ENCODE measurements at regions not wholly inside any gene's neighbourhood (a gene's known extent, or its start where the extent isn't known, plus 50 kb on each side); places are given as distances from the start of the nearest gene placed in this dataset.
"Not testable (repeated sequence)": the region's sequence is repeated elsewhere in the genome, so short reads cannot be mapped to it uniquely, and the experiment has no call there.

GRCh38 chr1:118317842-118318614 lies 133.0 kb upstream of the SPAG17 start:
- Mint-ChIP-seq H3K27ac (no peak overlapping the region), H3K4me3 (no peak overlapping the region), H3K36me3 (ENCODE audit: low read depth) (no peaks in the 10 kb centered on the region), H3K4me1 (ENCODE audit: low read depth) (no peaks in the 10 kb centered on the region), H3K27me3 (no peaks in the 10 kb centered on the region), H3K9me3 (peaks cover 3% of the 10 kb centered on the region)
- DNase-seq: no peak

GRCh38 chr1:118306851-118307250 lies 121.8 kb upstream of the SPAG17 start:
- Mint-ChIP-seq H3K36me3 (ENCODE audit: low read depth) (no peaks in the 10 kb centered on the region), H3K9me3 (no peaks in the 10 kb centered on the region), H3K4me1 (ENCODE audit: low read depth) (no peaks in the 10 kb centered on the region), H3K27ac (no peak overlapping the region), H3K4me3 (no peak overlapping the region), H3K27me3 (no peaks in the 10 kb centered on the region)
- DNase-seq: no peak

- Mint-ChIP-seq H3K4me1 (ENCODE audit: low read depth) (no peaks in the 10 kb centered on the region), H3K27me3 (no peaks in the 10 kb centered on the region), H3K9me3 (no peaks in the 10 kb centered on the region), H3K27ac (no peak overlapping the region), H3K4me3 (no peak overlapping the region), H3K36me3 (ENCODE audit: low read depth) (no peaks in the 10 kb centered on the region)
- no peak for DNase-seq
Measured at GRCh38 chr1:118304722-118305359, 119.8 kb upstream of the SPAG17 start.

- no peak overlapping the region for H3K4me3 Mint-ChIP-seq
- DNase-seq: no peak
- no peak overlapping the region for H3K27ac Mint-ChIP-seq
- H3K4me1 Mint-ChIP-seq (ENCODE audit: low read depth): no peaks in the 10 kb centered on the region
- H3K27me3 Mint-ChIP-seq: no peaks in the 10 kb centered on the region
- no peaks in the 10 kb centered on the region for H3K9me3 Mint-ChIP-seq
- H3K36me3 Mint-ChIP-seq (ENCODE audit: low read depth): no peaks in the 10 kb centered on the region
Measured at GRCh38 chr1:118303534-118303933, 118.5 kb upstream of the SPAG17 start.

- Mint-ChIP-seq H3K4me3 (no peak overlapping the region), H3K4me1 (ENCODE audit: low read depth) (no peaks in the 10 kb centered on the region), H3K9me3 (no peaks in the 10 kb centered on the region), H3K36me3 (ENCODE audit: low read depth) (no peaks in the 10 kb centered on the region), H3K27me3 (no peaks in the 10 kb centered on the region), H3K27ac (no peak overlapping the region)
- no peak for DNase-seq
Measured at GRCh38 chr1:118303064-118303463, 118.0 kb upstream of the SPAG17 start.

GRCh38 chr1:118302145-118302544 lies 117.1 kb upstream of the SPAG17 start:
- Mint-ChIP-seq H3K4me1 (ENCODE audit: low read depth) (no peaks in the 10 kb centered on the region), H3K27me3 (no peaks in the 10 kb centered on the region), H3K36me3 (ENCODE audit: low read depth) (no peaks in the 10 kb centered on the region), H3K27ac (no peak overlapping the region), H3K9me3 (no peaks in the 10 kb centered on the region), H3K4me3 (no peak overlapping the region)
- DNase-seq: no peak

- H3K27ac Mint-ChIP-seq: no peak overlapping the region
- no peaks in the 10 kb centered on the region for H3K4me1 Mint-ChIP-seq (ENCODE audit: low read depth)
- H3K27me3 Mint-ChIP-seq: no peaks in the 10 kb centered on the region
- no peaks in the 10 kb centered on the region for H3K36me3 Mint-ChIP-seq (ENCODE audit: low read depth)
- DNase-seq: no peak
- H3K9me3 Mint-ChIP-seq: no peaks in the 10 kb centered on the region
- no peak overlapping the region for H3K4me3 Mint-ChIP-seq
Measured at GRCh38 chr1:118300808-118301207, 115.8 kb upstream of the SPAG17 start.

- H3K9me3 Mint-ChIP-seq: no peaks in the 10 kb centered on the region
- no peaks in the 10 kb centered on the region for H3K27me3 Mint-ChIP-seq
- no peak overlapping the region for H3K27ac Mint-ChIP-seq
- no peaks in the 10 kb centered on the region for H3K4me1 Mint-ChIP-seq (ENCODE audit: low read depth)
- H3K36me3 Mint-ChIP-seq (ENCODE audit: low read depth): no peaks in the 10 kb centered on the region
- no peak overlapping the region for H3K4me3 Mint-ChIP-seq
- no peak for DNase-seq
Measured at GRCh38 chr1:118298397-118298796, 113.4 kb upstream of the SPAG17 start.

- H3K27me3 Mint-ChIP-seq: no peaks in the 10 kb centered on the region
- no peaks in the 10 kb centered on the region for H3K36me3 Mint-ChIP-seq (ENCODE audit: low read depth)
- no peak overlapping the region for H3K4me3 Mint-ChIP-seq
- no peak overlapping the region for H3K27ac Mint-ChIP-seq
- H3K4me1 Mint-ChIP-seq (ENCODE audit: low read depth): no peaks in the 10 kb centered on the region
- DNase-seq: no peak
- H3K9me3 Mint-ChIP-seq: no peaks in the 10 kb centered on the region
Measured at GRCh38 chr1:118297521-118297920, 112.5 kb upstream of the SPAG17 start.

- no peak overlapping the region for H3K27ac Mint-ChIP-seq
- H3K4me1 Mint-ChIP-seq (ENCODE audit: low read depth): no peaks in the 10 kb centered on the region
- no peaks in the 10 kb centered on the region for H3K27me3 Mint-ChIP-seq
- DNase-seq: no peak
- H3K9me3 Mint-ChIP-seq: no peaks in the 10 kb centered on the region
- H3K4me3 Mint-ChIP-seq: no peak overlapping the region
- H3K36me3 Mint-ChIP-seq (ENCODE audit: low read depth): no peaks in the 10 kb centered on the region
Measured at GRCh38 chr1:118294875-118295642, 110.0 kb upstream of the SPAG17 start.

GRCh38 chr1:118291661-118292060 lies 106.6 kb upstream of the SPAG17 start:
- H3K27ac Mint-ChIP-seq: no peak overlapping the region

GRCh38 chr1:118290571-118290970 lies 105.5 kb upstream of the SPAG17 start:
- Mint-ChIP-seq H3K27me3 (no peaks in the 10 kb centered on the region), H3K36me3 (ENCODE audit: low read depth) (no peaks in the 10 kb centered on the region), H3K27ac (no peak overlapping the region), H3K4me3 (no peak overlapping the region), H3K9me3 (no peaks in the 10 kb centered on the region), H3K4me1 (ENCODE audit: low read depth) (no peaks in the 10 kb centered on the region)
- no peak for DNase-seq

More at GRCh38 chr1:118291661-118292060, 106.6 kb upstream of the SPAG17 start:
- Mint-ChIP-seq H3K4me1 (ENCODE audit: low read depth) (no peaks in the 10 kb centered on the region), H3K4me3 (no peak overlapping the region), H3K27me3 (no peaks in the 10 kb centered on the region), H3K36me3 (ENCODE audit: low read depth) (no peaks in the 10 kb centered on the region), H3K9me3 (no peaks in the 10 kb centered on the region)
- DNase-seq: no peak

- Mint-ChIP-seq H3K4me3 (no peak overlapping the region), H3K9me3 (no peaks in the 10 kb centered on the region), H3K27ac (no peak overlapping the region), H3K4me1 (ENCODE audit: low read depth) (no peaks in the 10 kb centered on the region), H3K27me3 (no peaks in the 10 kb centered on the region), H3K36me3 (ENCODE audit: low read depth) (no peaks in the 10 kb centered on the region)
- no peak for DNase-seq
Measured at GRCh38 chr1:118290046-118290445, 105.0 kb upstream of the SPAG17 start.

- not testable (repeated sequence) for H3K27ac Mint-ChIP-seq; H3K4me1 Mint-ChIP-seq (ENCODE audit: low read depth); H3K36me3 Mint-ChIP-seq (ENCODE audit: low read depth); H3K4me3 Mint-ChIP-seq; H3K9me3 Mint-ChIP-seq; DNase-seq; H3K27me3 Mint-ChIP-seq
Measured at GRCh38 chr1:118280656-118281055, 95.6 kb upstream of the SPAG17 start.
